ENCODE measurements at regions not wholly inside any gene's neighbourhood (a gene's known extent, or its start where the extent isn't known, plus 50 kb on each side); places are given as distances from the start of the nearest gene placed in this dataset.

- Histone ChIP-seq H3K9me3 (ENCODE audit: control insufficient read depth, insufficient read depth, low read depth, low read length) (no peaks in the 10 kb centered on the region), H3K4me1 (ENCODE audit: control insufficient read depth, insufficient read depth, low read length) (no peaks in the 10 kb centered on the region), H3K4me3 (ENCODE audit: low read depth, low read length) (no peak overlapping the region), H3K27ac (ENCODE audit: extremely low read depth, low read depth, low read length) (no peak overlapping the region), H3K36me3 (ENCODE audit: control insufficient read depth in 2 of 2, insufficient read depth in 1 of 2, low read length in 2 of 2) (no peaks in the 10 kb centered on the region)
- ChIA-PET CTCF (interaction anchor here (1.1 kb wide), 1 partner anchor 8 kb away, joined by 6 read pairs; no protein-coding TSS in a partner anchor), POLR2A (no interaction called here)
- TF ChIP-seq OVOL3 (tag by site-specific recombination; IDR thresholded peaks at IDR 0.05) (no peak), FEZF1 (tag by site-specific recombination; IDR thresholded peaks at IDR 0.05) (no peak), ZNF174 (tag by site-specific recombination; IDR thresholded peaks at IDR 0.05) (no peak), KLF17 (tag by site-specific recombination; IDR thresholded peaks at IDR 0.05) (no peak), ZBTB17 (tag by site-specific recombination; IDR thresholded peaks at IDR 0.05) (no peak), ZNF18 (tag by site-specific recombination; IDR thresholded peaks at IDR 0.05) (no peak), HIC1 (tag by site-specific recombination; IDR thresholded peaks at IDR 0.05) (no peak), ZNF488 (tag by site-specific recombination; IDR thresholded peaks at IDR 0.05) (no peak), PBX3 (CRISPR knock-in tag; IDR thresholded peaks at IDR 0.05) (no peak), ZNF311 (tag by site-specific recombination; IDR thresholded peaks at IDR 0.05; ENCODE audit: borderline replicate concordance) (no peak), ZNF623 (tag by site-specific recombination; IDR thresholded peaks at IDR 0.05) (no peak), ZNF555 (tag by site-specific recombination; conservative IDR thresholded peaks at IDR 0.05) (no peak), ZNF112 (tag by site-specific recombination; IDR thresholded peaks at IDR 0.05) (no peak), ZNF558 (tag by site-specific recombination; IDR thresholded peaks at IDR 0.05) (no peak), ZNF302 (tag by site-specific recombination; IDR thresholded peaks at IDR 0.05; ENCODE audit: low read depth) (no peak), KLF10 (tag by site-specific recombination; IDR thresholded peaks at IDR 0.05) (no peak), ZSCAN5A (tag by site-specific recombination; IDR thresholded peaks at IDR 0.05) (no peak), ZNF133 (tag by site-specific recombination; IDR thresholded peaks at IDR 0.05) (no peak)
Observed at GRCh38 chr7:18096087-18096486, 68.4 kb upstream of the PRPS1L1 start.

- ChIA-PET POLR2A (no interaction called here), CTCF (no interaction called here)
- H3K9me3 ChIP-seq (ENCODE audit: control insufficient read depth, insufficient read depth, low read depth, low read length) = no peaks in the 10 kb centered on the region
- H3K4me1 ChIP-seq (ENCODE audit: control insufficient read depth, insufficient read depth, low read length) = no peaks in the 10 kb centered on the region
- H3K27ac ChIP-seq (ENCODE audit: extremely low read depth, low read depth, low read length) = no peak overlapping the region
- no peaks in the 10 kb centered on the region for H3K36me3 ChIP-seq (ENCODE audit: control insufficient read depth in 2 of 2, insufficient read depth in 1 of 2, low read length in 2 of 2)
- H3K4me3 ChIP-seq (ENCODE audit: low read depth, low read length) = no peak overlapping the region
- no peak for TF ChIP-seq ZNF837 (tag by site-specific recombination; IDR thresholded peaks at IDR 0.05)
- TF ChIP-seq ZNF404 (tag by site-specific recombination; IDR thresholded peaks at IDR 0.05) = no peak
- TF ChIP-seq ZNF645 (tag by site-specific recombination; IDR thresholded peaks at IDR 0.05) = no peak
- no peak for TF ChIP-seq KLF16 (tag by site-specific recombination; IDR thresholded peaks at IDR 0.05)
- no peak for TF ChIP-seq ZNF138 (tag by site-specific recombination; IDR thresholded peaks at IDR 0.05; ENCODE audit: borderline replicate concordance)
- TF ChIP-seq GLIS2 (tag by site-specific recombination; IDR thresholded peaks at IDR 0.05) = no peak
- TF ChIP-seq ZNF660 (tag by site-specific recombination; IDR thresholded peaks at IDR 0.05) = no peak
- TF ChIP-seq KLF17 (tag by site-specific recombination; IDR thresholded peaks at IDR 0.05) = no peak
- TF ChIP-seq ZNF701 (tag by site-specific recombination; IDR thresholded peaks at IDR 0.05) = no peak
- no peak for TF ChIP-seq ZNF202 (tag by site-specific recombination; IDR thresholded peaks at IDR 0.05; ENCODE audit: borderline replicate concordance)
Observed at GRCh38 chr7:18102576-18102975, 74.9 kb upstream of the PRPS1L1 start.
